K562 (cell line): ENCODE measurements at regions not wholly inside any gene's neighbourhood (a gene's known extent, or its start where the extent isn't known, plus 50 kb on each side); places are given as distances from the start of the nearest gene placed in this dataset.
A peak's percentile ranks its signal among the peaks of the same experiment; 100 is the strongest.

Source experiments
- ATAC-seq: fragments of 200-7000 bp; cut with Tn5 transposase; 3 replicates; pipeline ENCODE4 v1.9.1; 2020; ENCODE audit warnings: moderate library complexity
- BruUV-seq: library from RNA; stranded (reverse); fragments of 400-500 nt; replicated peaks from 2 replicates; lab custom pipeline; 2021; lab: Mats Ljungman, UMichigan
- CTCF ChIA-PET: fragments of 300-600 bp; formaldehyde crosslinking; extraction: SDS; loops from one replicate; lab custom pipeline; 2021; ENCODE audit warnings: low intra/inter-chr PET ratio; lab: Yijun Ruan, JAX
- POLR2A ChIA-PET: fragments of 300-600, 350-650 bp; sonication (Branson Sonifier 250); formaldehyde crosslinking; extraction: SDS; loops from one replicate; lab custom pipeline; 2021; ENCODE audit warnings: antibody characterized with exemption, inconsistent platforms; lab: Yijun Ruan, JAX
- DNase-seq, 4 experiments: peaks; one replicate each; pipeline versions ENCODE4 v3.0.0 to v3.0.0-alpha.2; 2011 to 2018; ENCODE audit warnings: low spot score in 3 of 4, mixed read lengths in 3 of 4; ENCODE audit errors: extremely low read depth in 1 of 4
- FAIRE-seq: peaks from 2 replicates; lab custom pipeline; 2011; peaks lifted over from hg19 to GRCh38; lab: Jason Lieb, UNC
- H2AFZ ChIP-seq: 2 replicates; pipeline ENCODE4 v1.6.0; 2011; ENCODE audit warnings: low read depth, low read length, control low read depth, inconsistent platforms
- H3K27ac ChIP-seq: fragments of 200-600 bp; 3 replicates; pipeline ENCODE4 v1.8.0; 2011; ENCODE audit warnings: low read depth, mild to moderate bottlenecking, control low read depth, inconsistent platforms, low read length, moderate library complexity, mixed read lengths; ENCODE audit errors: extremely low read depth
- H3K27me3 ChIP-seq, 2 experiments: fragments of 300-600 bp in 1 of 2; 2 replicates in 1 of 2; 3 replicates in 1 of 2; pipeline versions ENCODE4 v1.6.0 to v1.8.0; 2011; ENCODE audit warnings: inconsistent platforms in 2 of 2, low read length in 2 of 2, mild to moderate bottlenecking in 1 of 2, mixed read lengths in 1 of 2, moderate library complexity in 1 of 2; ENCODE audit not compliant: control insufficient read depth in 2 of 2, insufficient read depth in 2 of 2
- H3K36me3 ChIP-seq: fragments of 300-600 bp; 3 replicates; pipeline ENCODE4 v1.8.0; 2011; ENCODE audit warnings: mild to moderate bottlenecking, low read length, inconsistent platforms; ENCODE audit not compliant: control insufficient read depth, insufficient read depth
- H3K4me1 ChIP-seq, 2 experiments: fragments of 200-600 bp in 1 of 2; replicated peaks in 1 of 2; 2 replicates in 1 of 2; 3 replicates in 1 of 2; pipeline versions ENCODE4 v1.5.1 to v1.8.0; 2011; ENCODE audit warnings: inconsistent platforms in 2 of 2, low read length in 2 of 2, mild to moderate bottlenecking in 1 of 2, mixed read lengths in 1 of 2, moderate library complexity in 1 of 2; ENCODE audit not compliant: control insufficient read depth in 2 of 2, insufficient read depth in 2 of 2
- H3K4me2 ChIP-seq: 2 replicates; pipeline ENCODE4 v1.6.1; 2011; ENCODE audit warnings: low read length, control low read depth, inconsistent platforms, mixed read lengths; ENCODE audit not compliant: insufficient read depth
- H3K4me3 ChIP-seq: fragments of 200-600 bp; sonication (generic), shearing (Covaris generic); 2 replicates; pipeline ENCODE4 v1.5.1; 2016; ENCODE audit warnings: control low read depth, inconsistent platforms
- H3K79me2 ChIP-seq: fragments of 200-600 bp; 3 replicates; pipeline ENCODE4 v1.8.0; 2011; ENCODE audit warnings: low read length, inconsistent platforms; ENCODE audit not compliant: control insufficient read depth, insufficient read depth
- H3K9ac ChIP-seq, 2 experiments: 2 replicates each; pipeline versions ENCODE4 v1.6.0 to v1.6.1; 2011; ENCODE audit warnings: low read depth in 2 of 2, low read length in 2 of 2, control low read depth in 1 of 2, inconsistent platforms in 1 of 2, mild to moderate bottlenecking in 1 of 2, mixed read lengths in 1 of 2; ENCODE audit not compliant: insufficient read depth in 1 of 2
- H3K9me1 ChIP-seq: one replicate; pipeline ENCODE4 v1.6.0; 2011; ENCODE audit warnings: inconsistent platforms, mild to moderate bottlenecking, low read length, moderate library complexity; ENCODE audit not compliant: control insufficient read depth, insufficient read depth
- H3K9me3 ChIP-seq: replicated peaks from 2 replicates; pipeline ENCODE4 v1.5.1; 2011; ENCODE audit warnings: low read depth, low read length, inconsistent platforms; ENCODE audit not compliant: control insufficient read depth, insufficient read depth
- H4K20me1 ChIP-seq: replicated peaks from 2 replicates; pipeline ENCODE4 v1.6.1; 2011; ENCODE audit warnings: low read length, inconsistent platforms, mixed read lengths; ENCODE audit not compliant: control insufficient read depth, insufficient read depth
- FOSL1 ChIP-seq: fragments of 200-800 bp; sonication (Bioruptor generic); conservative IDR thresholded peaks from 2 replicates; pipeline ENCODE4 v1.6.1; 2016; ENCODE audit warnings: missing genetic modification characterization, missing compliant biosample characterization
- HLTF ChIP-seq: fragments of 450-650 bp; IDR thresholded peaks from 2 replicates; pipeline ENCODE4 v1.6.1; 2016
- WGBS: fragments of 100-300 bp; shearing (Covaris generic); methylation state at CpG from one replicate; pipeline ENCODE4 v1.1.6; 2016; ENCODE audit warnings: low coverage, mixed read lengths; ENCODE audit not compliant: insufficient coverage; ENCODE audit errors: missing lambda C conversion rate; 5-methylcytosine and 5-hydroxymethylcytosine counted together
- in situ Hi-C: fragments of 300-500 bp; cut with MboI; formaldehyde crosslinking; loops from 4 replicates; pipeline ENCODE4 v1.15.0; 2018; ENCODE audit warnings: inconsistent platforms, mixed read lengths
- intact Hi-C: fragments of 100-400 bp; cut with micrococcal nuclease; formaldehyde crosslinking; loops from 2 replicates; pipeline ENCODE4 v1.14.2; 2022
- TF ChIP-seq, protein P1 (sequence below): fragments of 250-450 bp; sonication (Bioruptor Pico); IDR thresholded peaks from 2 replicates; pipeline ENCODE4 v1.5.0; 2022; ENCODE audit warnings: mild to moderate bottlenecking

DNA sequence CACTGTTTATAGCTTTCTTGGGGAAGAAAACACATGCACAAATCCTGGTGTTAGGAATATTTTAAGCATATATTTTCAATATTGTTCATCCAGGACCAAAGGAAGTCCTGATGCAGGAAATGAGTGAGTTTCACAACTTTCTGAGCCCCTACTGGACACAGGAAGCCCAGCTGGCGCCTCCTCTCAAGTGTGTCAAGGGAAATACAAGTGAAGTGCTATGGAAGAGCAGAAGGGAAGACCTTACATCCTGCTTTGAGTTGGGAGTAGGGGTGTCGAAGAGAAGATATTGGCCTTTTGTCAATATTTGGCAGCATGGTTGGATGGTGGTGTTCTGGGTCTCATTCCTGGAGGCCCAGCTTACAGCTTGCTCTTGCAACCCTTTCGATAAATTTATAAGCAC, 66.1 kb upstream of the ZDHHC17 start (continued):
- TF ChIP-seq, protein P1, sequence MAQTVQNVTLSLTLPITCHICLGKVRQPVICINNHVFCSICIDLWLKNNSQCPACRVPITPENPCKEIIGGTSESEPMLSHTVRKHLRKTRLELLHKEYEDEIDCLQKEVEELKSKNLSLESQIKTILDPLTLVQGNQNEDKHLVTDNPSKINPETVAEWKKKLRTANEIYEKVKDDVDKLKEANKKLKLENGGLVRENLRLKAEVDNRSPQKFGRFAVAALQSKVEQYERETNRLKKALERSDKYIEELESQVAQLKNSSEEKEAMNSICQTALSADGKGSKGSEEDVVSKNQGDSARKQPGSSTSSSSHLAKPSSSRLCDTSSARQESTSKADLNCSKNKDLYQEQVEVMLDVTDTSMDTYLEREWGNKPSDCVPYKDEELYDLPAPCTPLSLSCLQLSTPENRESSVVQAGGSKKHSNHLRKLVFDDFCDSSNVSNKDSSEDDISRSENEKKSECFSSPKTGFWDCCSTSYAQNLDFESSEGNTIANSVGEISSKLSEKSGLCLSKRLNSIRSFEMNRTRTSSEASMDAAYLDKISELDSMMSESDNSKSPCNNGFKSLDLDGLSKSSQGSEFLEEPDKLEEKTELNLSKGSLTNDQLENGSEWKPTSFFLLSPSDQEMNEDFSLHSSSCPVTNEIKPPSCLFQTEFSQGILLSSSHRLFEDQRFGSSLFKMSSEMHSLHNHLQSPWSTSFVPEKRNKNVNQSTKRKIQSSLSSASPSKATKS, result no peak

DNA sequence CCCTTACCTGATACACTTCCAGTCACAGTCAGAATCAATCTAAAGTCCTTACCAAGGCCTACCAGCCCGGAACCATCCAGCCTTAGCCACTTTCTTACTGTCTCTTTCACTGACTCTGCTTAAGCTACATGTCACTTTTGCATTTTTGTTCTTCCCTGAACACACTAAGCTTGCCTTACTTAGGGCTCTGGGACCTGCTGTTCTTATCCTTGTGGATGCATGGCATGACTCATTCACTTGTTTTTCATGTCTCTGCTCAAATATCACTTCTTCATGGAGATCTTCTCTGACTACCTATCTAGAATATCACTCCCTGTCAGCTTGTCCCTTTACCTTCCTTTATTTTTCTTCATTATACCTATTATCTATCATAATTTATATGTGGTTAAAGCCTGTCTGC, 65.6 kb upstream of the ZDHHC17 start:
- POLR2A ChIA-PET, result interaction anchor here (0.6 to 0.7 kb wide), 2 partner anchors 31 to 35 kb away, joined by 3 read pairs; no protein-coding TSS in a partner anchor
- BruUV-seq, result no TSS peak
- intact Hi-C loops (no loop called here), in situ Hi-C loops (no loop called here)
- Histone ChIP-seq H3K36me3 (no peaks in the 10 kb centered on the region), H4K20me1 (no peaks in the 10 kb centered on the region), H3K9me3 (no peaks in the 10 kb centered on the region), H3K79me2 (no peaks in the 10 kb centered on the region), H3K4me2 (no peak overlapping the region), H3K4me3 (no peak overlapping the region), H3K27me3 (no peaks in the 10 kb centered on the region; a peak in 1 of 5 replicates), H3K9ac (no peak overlapping the region), H3K4me1 (no peaks in the 10 kb centered on the region), H2AFZ (peak overlapping the region; percentile 30; the same call in 1 of the 2 replicates), H3K27ac (no peak overlapping the region), H3K9me1 (no peaks in the 10 kb centered on the region)
- TF ChIP-seq HLTF (no peak), FOSL1 (tag) (0 out of 2 replicates have a peak, but pooled peaks have one; percentile 16)
- 13% methylated on average over 1 of the region's 1 CpG for WGBS
- ATAC-seq, result no peak
- CTCF ChIA-PET, result no interaction called here
- DNase-seq, result no peak
- FAIRE-seq, result no peak
